Smooth muscle cell (in vitro differentiated cells): ENCODE measurements at regions not wholly inside any gene's neighbourhood (a gene's known extent, or its start where the extent isn't known, plus 50 kb on each side); places are given as distances from the start of the nearest gene placed in this dataset.

Experiments used
- DNase-seq: peaks from one replicate; lab custom pipeline; 2025; ENCODE audit not compliant: unreplicated experiment; lab: John Stamatoyannopoulos, UW
- H2AFZ ChIP-seq: fragments of 200-600 bp; sonication (generic); 2 replicates; pipeline ENCODE4 v1.6.0; 2016; ENCODE audit warnings: antibody characterized with exemption, low read depth, mild to moderate bottlenecking
- H3F3A ChIP-seq: fragments of 200-600 bp; sonication (generic); 2 replicates; pipeline ENCODE4 v1.6.0; 2017; ENCODE audit warnings: antibody characterized with exemption, low read depth
- H3K27ac ChIP-seq: fragments of 200-600 bp; sonication (generic); 2 replicates; pipeline ENCODE4 v1.5.1; 2016; ENCODE audit warnings: low read depth, mild to moderate bottlenecking
- H3K27me3 ChIP-seq: fragments of 200-600 bp; sonication (generic); 2 replicates; pipeline ENCODE4 v1.6.1; 2016; ENCODE audit warnings: low read depth, mild to moderate bottlenecking
- H3K36me3 ChIP-seq: fragments of 200-600 bp; sonication (generic); 2 replicates; pipeline ENCODE4 v1.5.1; 2016; ENCODE audit warnings: low read depth
- H3K4me1 ChIP-seq: fragments of 200-600 bp; sonication (generic); 2 replicates; pipeline ENCODE4 v1.5.1; 2016; ENCODE audit warnings: low read depth
- H3K4me2 ChIP-seq: fragments of 200-600 bp; sonication (generic); 2 replicates; pipeline ENCODE4 v1.6.0; 2016; ENCODE audit warnings: mild to moderate bottlenecking
- H3K4me3 ChIP-seq: fragments of 200-600 bp; sonication (generic); 2 replicates; pipeline ENCODE4 v1.5.1; 2016; ENCODE audit warnings: mild to moderate bottlenecking
- H3K79me2 ChIP-seq: fragments of 200-600 bp; sonication (generic); 2 replicates; pipeline ENCODE4 v1.6.0; 2016; ENCODE audit warnings: low read depth, mild to moderate bottlenecking
- H3K9ac ChIP-seq: fragments of 200-600 bp; sonication (generic); 2 replicates; pipeline ENCODE4 v1.6.0; 2016; ENCODE audit warnings: low read depth
- H3K9me3 ChIP-seq: fragments of 200-600 bp; sonication (generic); replicated peaks from 2 replicates; pipeline ENCODE4 v1.5.1; 2016; ENCODE audit warnings: low read depth
- H4K20me1 ChIP-seq: fragments of 200-600 bp; sonication (generic); 2 replicates; pipeline ENCODE4 v1.6.0; 2016; ENCODE audit warnings: low read depth
- CTCF ChIP-seq: fragments of 200-600 bp; sonication (generic); IDR thresholded peaks from 2 replicates; pipeline ENCODE4 v1.5.1; 2017; ENCODE audit warnings: borderline replicate concordance, mild to moderate bottlenecking, antibody characterized with exemption; ENCODE audit not compliant: insufficient read depth, poor library complexity, severe bottlenecking
- WGBS: methylation state at CpG from one replicate; pipeline ENCODE4 v1.1.7; 2016; ENCODE audit warnings: low lambda C conversion rate; 5-methylcytosine and 5-hydroxymethylcytosine counted together

- Histone ChIP-seq H3K4me1 (no peaks in the 10 kb centered on the region), H3K36me3 (no peaks in the 10 kb centered on the region), H3K27ac (no peak overlapping the region), H3K9me3 (no peaks in the 10 kb centered on the region), H3K4me3 (no peak overlapping the region), H3K9ac (no peak overlapping the region), H3F3A (no peaks in the 10 kb centered on the region), H4K20me1 (no peaks in the 10 kb centered on the region), H3K79me2 (no peaks in the 10 kb centered on the region), H3K4me2 (no peak overlapping the region), H2AFZ (no peak overlapping the region), H3K27me3 (no peaks in the 10 kb centered on the region)
- no peak for TF ChIP-seq CTCF
- WGBS = 62% methylated on average over 3 of the region's 3 CpGs
- no peak for DNase-seq
Measured at GRCh38 chr17:71985111-71986039, 135.4 kb upstream of the SOX9 start.

- Histone ChIP-seq H3K9me3 (no peaks in the 10 kb centered on the region), H3F3A (no peaks in the 10 kb centered on the region), H3K4me2 (no peak overlapping the region), H3K4me3 (no peak overlapping the region), H3K79me2 (no peaks in the 10 kb centered on the region), H4K20me1 (no peaks in the 10 kb centered on the region), H3K9ac (no peak overlapping the region), H2AFZ (no peak overlapping the region), H3K27ac (no peak overlapping the region), H3K4me1 (no peaks in the 10 kb centered on the region), H3K27me3 (no peaks in the 10 kb centered on the region), H3K36me3 (no peaks in the 10 kb centered on the region)
- 94% methylated on average over 1 of the region's 1 CpG for WGBS
- no peak for DNase-seq
- TF ChIP-seq CTCF = no peak
Measured at GRCh38 chr17:71986886-71987285, 133.9 kb upstream of the SOX9 start.

GRCh38 chr17:71987634-71988033 is 133.2 kb upstream of the SOX9 start:
- no peak for TF ChIP-seq CTCF
- DNase-seq = no peak
- no peaks in the 10 kb centered on the region for H3K27me3 ChIP-seq
- no peaks in the 10 kb centered on the region for H3F3A ChIP-seq
- H4K20me1 ChIP-seq = no peaks in the 10 kb centered on the region
- WGBS = 78% methylated on average over 3 of the region's 3 CpGs
- H3K79me2 ChIP-seq = no peaks in the 10 kb centered on the region
- no peak overlapping the region for H3K4me2 ChIP-seq
- no peaks in the 10 kb centered on the region for H3K36me3 ChIP-seq
- no peak overlapping the region for H3K4me3 ChIP-seq
- no peaks in the 10 kb centered on the region for H3K9me3 ChIP-seq
- H3K27ac ChIP-seq = no peak overlapping the region
- no peak overlapping the region for H2AFZ ChIP-seq
- H3K4me1 ChIP-seq = no peaks in the 10 kb centered on the region
- no peak overlapping the region for H3K9ac ChIP-seq

- Histone ChIP-seq H3K4me3 (no peak overlapping the region), H3K4me1 (no peaks in the 10 kb centered on the region), H3K27ac (no peak overlapping the region), H3K27me3 (no peaks in the 10 kb centered on the region), H3K9me3 (no peaks in the 10 kb centered on the region), H3K79me2 (no peaks in the 10 kb centered on the region), H3K4me2 (no peak overlapping the region), H3K36me3 (no peaks in the 10 kb centered on the region), H4K20me1 (no peaks in the 10 kb centered on the region), H3F3A (no peaks in the 10 kb centered on the region), H3K9ac (no peak overlapping the region), H2AFZ (no peak overlapping the region)
- 70% methylated on average over 2 of the region's 2 CpGs for WGBS
- TF ChIP-seq CTCF = no peak
- DNase-seq = no peak
Measured at GRCh38 chr17:71989117-71989516, 131.7 kb upstream of the SOX9 start.
